Activated CD4-positive, alpha-beta T cell treated with anti-CD3 and anti-CD28 coated beads, Interleukin-2, amount 50 U/mL, for 4 hours (primary cell): ENCODE measurements at regions not wholly inside any gene's neighbourhood (a gene's known extent, or its start where the extent isn't known, plus 50 kb on each side); places are given as distances from the start of the nearest gene placed in this dataset.
"Not testable (repeated sequence)": the region's sequence is repeated elsewhere in the genome, so short reads cannot be mapped to it uniquely, and the experiment has no call there.

ENCODE experiments used
- DNase-seq, 2 experiments: peaks; one replicate each; pipeline ENCODE4 v3.0.0-alpha.2; 2020

DNA sequence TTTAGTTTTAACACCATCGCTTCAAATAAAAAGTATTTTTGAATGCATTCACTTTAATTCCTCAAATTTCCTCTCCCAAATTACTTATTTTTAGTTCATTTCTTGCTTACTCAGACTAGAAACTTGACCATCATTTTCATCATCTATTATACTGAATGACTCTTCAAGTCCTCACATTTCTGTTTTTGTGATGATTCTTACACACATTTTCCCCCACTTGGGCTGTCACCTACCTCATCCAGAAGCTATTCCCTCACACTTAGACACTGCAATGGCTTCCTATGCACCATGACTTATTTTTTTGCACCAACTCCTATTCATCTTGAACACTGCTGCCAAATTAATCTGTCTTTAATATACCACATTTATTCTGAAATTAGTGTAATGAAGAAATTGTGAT, 239.6 kb upstream of the DUSP10 start:
- no peak for DNase-seq

GRCh38 chr1:221979444-221980032, 237.6 kb upstream of the DUSP10 start:
- DNase-seq = no peak

GRCh38 chr1:221978631-221979334, 236.9 kb upstream of the DUSP10 start:
- DNase-seq = not testable (repeated sequence)

- not testable (repeated sequence) for DNase-seq
These were observed 231.9 kb upstream of the DUSP10 start for GRCh38 chr1:221973787-221974186.

DNA sequence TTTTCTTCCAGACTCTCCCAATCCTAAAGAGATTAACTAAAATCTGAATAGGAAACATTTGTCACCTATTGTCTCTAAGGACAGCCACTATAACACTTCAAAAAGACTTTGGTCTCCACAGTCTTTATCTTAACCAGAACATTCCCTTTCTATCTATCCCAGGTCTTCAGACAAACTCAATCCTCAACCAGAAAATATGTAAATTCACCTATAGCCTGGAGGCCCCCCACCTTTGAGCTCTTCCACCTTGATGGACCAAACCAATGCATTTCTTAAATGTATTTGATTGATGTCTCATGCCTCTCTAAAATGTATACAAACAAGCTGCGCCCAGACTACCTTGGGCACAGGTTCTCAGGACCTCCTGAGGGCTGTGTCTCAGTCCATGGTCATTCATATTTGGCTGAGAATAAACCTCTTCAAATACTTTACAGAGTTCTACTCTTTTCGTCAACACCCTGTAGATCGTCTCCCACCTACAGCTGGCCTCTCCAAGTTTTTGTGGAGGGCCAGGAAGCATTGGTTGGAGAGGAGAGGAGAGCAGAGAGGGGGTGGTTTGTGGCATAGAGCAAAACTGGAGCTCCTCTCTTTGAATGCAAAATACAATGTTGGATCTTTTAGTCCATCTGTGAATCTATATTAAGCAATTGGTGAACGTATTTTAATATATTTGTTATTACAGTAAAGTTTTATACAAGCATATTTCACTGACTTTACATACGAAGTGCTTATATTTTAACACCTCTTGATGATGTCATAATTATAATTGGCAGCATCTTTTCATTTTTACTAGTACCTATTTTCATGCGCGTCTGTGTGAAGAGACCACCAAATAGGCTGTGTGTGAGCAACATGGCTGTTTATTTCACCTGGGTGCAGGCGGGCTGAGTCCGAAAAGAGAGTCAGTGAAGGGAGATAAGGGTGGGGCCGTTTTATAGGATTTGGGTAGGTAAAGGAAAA, 230.7 kb upstream of the DUSP10 start:
- no peak for DNase-seq

DNA sequence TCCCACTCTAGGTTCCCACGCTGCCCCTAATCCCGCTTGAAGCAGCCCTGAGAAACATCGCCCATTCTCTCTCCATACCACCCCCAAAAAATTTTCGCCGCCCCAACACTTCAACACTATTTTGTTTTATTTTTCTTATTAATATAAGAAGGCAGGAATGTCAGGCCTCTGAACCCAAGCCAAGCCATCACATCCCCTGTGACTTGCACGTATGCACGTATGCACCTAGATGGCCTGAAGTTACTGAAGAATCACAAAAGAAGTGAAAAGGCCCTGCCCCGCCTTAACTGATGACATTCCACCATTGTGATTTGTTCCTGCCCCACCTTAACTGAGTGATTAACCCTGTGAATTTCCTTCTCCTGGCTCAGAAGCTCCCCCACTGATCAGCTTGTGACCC, 229.1 kb upstream of the DUSP10 start:
- not testable (repeated sequence) for DNase-seq

DNA sequence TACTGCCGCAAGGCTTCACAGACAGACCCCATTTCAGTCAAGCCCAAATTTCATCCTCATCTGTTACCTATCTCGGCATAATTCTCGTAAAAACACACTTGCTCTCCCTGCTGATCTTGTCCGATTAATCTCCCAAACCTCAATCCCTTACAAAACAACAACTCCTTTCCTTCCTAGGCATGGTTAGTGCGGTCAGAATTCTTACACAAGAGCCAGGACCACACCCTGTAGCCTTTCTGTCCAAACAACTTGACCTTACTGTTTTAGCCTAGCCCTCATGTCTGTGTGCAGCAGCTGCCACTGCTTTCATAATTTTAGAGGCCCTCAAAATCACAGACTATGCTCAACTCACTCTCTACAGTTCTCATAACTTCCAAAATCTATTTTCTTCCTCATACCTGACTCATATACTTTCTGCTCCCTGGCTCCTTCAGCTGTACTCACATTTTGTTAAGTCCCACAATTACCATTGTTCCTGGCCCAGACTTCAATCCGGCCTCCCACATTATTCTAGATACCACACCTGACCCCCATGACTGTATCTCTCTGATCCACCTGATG, 227.5 kb upstream of the DUSP10 start:
- not testable (repeated sequence) for DNase-seq

DNA sequence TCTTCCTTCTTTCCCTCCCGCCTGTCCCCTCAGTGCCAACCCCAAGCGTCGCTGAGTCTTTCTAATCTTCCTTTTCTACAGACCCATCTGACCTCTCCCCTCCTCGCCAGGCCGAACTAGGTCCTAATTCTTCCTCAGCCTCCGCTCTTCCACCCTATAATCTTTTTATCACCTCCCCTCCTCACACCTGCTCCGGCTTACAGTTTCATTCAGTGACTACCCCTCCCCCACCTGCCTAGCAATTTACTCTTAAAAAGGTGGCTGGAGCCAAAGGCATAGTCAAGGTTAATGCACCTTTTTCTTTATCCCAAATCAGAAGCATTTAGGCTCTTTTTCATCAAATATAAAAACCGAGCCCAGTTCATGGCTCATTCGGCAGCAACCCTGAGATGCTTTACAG, 225.6 kb upstream of the DUSP10 start:
- DNase-seq = not testable (repeated sequence)

- DNase-seq = not testable (repeated sequence)
These were observed 225.0 kb upstream of the DUSP10 start for GRCh38 chr1:221966888-221967287.

DNA sequence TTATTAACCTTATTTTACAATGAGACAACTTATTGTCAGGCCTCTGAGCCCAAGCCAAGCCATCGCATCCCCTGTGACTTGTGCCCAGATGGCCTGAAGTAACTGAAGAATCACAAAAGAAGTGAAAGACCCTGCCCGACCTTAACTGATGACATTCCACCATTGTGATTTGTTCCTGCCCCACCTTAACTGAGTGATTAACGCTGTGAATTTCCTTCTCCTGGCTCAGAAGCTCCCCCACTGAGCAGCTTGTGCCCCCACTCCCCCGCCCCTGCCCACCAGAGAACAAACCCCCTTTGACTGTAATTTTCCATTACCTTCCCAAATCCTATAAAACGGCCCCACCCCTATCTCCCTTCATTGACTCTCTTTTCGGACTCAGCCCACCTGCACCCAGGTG, 224.0 kb upstream of the DUSP10 start:
- DNase-seq = not testable (repeated sequence)

DNA sequence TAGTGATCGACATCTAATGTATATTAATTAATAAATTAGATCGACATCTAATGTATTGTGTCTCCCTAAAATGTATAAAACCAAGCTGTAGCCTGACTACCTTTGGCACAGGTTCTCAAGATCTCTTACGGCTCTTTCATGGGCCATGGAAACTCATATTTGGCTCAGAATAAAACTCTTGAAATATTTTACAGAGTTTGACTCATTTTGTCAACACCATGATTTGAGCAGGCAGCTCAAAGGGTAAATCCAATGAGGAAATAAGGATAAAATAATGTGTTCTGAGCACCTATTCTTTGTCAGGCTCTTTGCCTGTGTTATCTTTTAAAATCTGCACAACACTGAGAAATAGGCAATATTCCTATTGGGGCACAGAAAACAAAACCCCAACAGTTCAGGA, 223.4 kb upstream of the DUSP10 start:
- no peak for DNase-seq

DNA sequence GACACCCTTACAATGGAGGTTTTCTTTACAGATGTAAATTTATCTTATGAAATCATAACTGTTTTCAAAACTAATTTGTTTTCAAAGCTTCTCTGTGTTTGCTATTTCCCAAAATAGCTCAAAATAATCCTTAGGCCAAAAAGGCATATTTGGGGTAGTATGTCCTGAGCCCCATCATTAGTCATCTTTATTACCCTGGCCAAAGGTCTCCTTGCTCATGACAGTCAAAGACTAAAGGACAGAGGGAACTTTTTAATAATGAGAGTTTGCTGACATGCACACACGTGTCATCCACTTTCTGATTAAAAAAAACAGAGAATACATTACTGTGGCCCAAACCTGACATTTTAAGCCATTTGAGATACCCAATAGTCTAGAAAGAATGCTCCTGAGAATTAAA, 221.9 kb upstream of the DUSP10 start:
- no peak for DNase-seq

DNA sequence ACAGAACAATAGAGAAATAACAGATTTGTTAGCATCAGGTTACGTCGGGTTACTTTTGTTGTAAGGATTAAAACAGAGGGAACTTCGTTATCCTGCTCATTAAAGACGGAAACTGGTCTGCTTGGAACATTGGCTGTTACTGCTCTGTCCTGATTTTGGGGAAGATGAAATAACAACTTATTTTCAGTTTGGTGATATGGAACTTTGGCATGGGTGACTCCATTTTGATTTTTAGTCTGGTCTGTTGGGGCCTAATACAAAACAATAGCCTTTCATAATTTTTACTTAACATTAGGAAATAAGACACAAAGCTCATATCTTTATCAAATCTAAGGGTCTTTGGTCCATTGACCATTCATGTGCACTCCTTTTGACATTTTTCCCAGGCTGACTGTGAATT, 220.5 kb upstream of the DUSP10 start:
- no peak for DNase-seq

GRCh38 chr1:221961532-221962292, 219.8 kb upstream of the DUSP10 start:
- peak in 1 of 2 experiments; percentile 7 for DNase-seq

DNA sequence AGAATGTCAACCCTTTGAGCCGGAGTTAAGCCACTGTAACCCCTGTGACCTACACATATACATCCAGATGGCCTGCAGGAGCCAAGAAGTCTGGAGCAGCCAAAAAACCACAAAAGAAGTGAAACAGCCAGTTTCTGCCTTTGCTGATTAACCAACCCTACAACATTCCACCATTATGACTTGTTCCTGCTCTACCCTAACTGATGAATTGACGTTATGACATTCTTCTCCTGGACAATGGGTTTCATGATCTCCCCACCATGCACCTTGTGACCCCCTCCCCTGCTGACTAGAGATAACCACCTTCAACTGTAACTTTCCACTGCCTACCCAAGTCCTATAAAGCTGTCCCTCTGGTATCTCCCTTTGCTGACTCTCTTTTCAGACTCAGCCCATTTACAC, 216.3 kb upstream of the DUSP10 start:
- DNase-seq = not testable (repeated sequence)

- not testable (repeated sequence) for DNase-seq
These were observed 215.5 kb upstream of the DUSP10 start for GRCh38 chr1:221957350-221957749.

DNA sequence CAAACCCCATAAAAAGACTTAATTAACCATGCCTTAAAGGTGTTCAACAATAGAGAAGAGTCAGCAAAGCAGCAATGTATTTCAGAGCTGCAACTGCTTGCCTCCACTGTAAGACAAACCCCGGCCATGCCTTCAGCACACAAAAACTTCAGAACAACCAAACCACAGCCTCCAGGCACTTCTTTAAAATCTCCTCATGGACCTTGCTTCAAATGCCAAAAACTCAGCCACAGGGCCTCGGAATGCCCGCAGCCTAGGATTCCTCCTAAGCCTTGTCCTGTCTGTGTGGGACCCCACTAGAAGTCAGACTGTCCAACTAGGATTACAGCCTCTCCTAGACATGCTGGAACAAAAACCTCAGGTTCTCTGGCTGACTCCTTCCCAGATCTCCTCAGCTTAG, 208.1 kb upstream of the DUSP10 start:
- no peak for DNase-seq

DNA sequence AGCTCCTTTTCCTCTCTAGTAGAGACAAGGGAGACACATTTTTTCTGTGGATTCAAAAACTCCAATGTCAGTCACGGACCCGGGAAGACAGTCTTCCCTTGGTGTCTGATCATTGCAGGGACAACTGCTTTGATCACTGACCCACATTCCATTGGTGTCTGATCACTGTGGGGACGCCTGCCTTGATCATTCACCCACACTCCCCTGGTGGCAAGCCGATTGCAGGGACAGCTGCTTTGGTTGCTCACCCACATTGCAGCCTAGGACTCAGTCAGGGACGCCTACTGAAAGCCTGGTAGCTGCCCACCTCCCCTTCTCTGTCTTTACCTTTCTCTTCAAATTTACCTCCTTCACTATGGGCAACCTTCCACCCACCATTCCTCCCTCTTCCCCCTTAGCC, 206.6 kb upstream of the DUSP10 start:
- no peak for DNase-seq

DNA sequence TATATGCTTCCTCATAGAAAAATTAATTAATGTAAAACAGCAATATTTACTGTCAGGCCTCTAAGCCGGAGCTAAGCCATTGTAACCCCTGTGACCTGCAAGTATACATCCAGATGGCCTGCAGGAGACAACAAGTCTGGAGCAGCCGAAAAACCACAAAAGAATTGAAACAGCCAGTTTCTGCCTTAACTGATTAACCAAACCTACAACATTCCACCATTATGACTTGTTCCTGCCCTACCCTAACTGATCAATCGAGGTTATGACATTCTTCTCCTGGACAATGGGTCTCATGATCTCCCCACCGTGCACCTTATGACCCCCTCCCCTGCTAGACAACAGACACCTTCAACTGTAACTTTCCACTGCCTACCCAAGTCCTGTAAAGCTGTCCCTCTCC, 205.8 kb upstream of the DUSP10 start:
- no peak for DNase-seq

- DNase-seq = no peak
These were observed 204.9 kb upstream of the DUSP10 start for GRCh38 chr1:221946768-221947167.

GRCh38 chr1:221945669-221946068, 203.8 kb upstream of the DUSP10 start:
- no peak for DNase-seq

- DNase-seq = no peak
These were observed 202.5 kb upstream of the DUSP10 start for GRCh38 chr1:221944247-221944870.
